Hepatocyte (in vitro differentiated cells): ENCODE measurements at regions not wholly inside any gene's neighbourhood (a gene's known extent, or its start where the extent isn't known, plus 50 kb on each side); places are given as distances from the start of the nearest gene placed in this dataset.

Experiments
- DNase-seq: peaks from one replicate; pipeline ENCODE4 v3.0.0-alpha.2; 2016; ENCODE audit warnings: low spot score
- H2AFZ ChIP-seq: fragments of 200-600 bp; sonication (generic); 2 replicates; pipeline ENCODE4 v1.6.0; 2016; ENCODE audit warnings: antibody characterized with exemption, mild to moderate bottlenecking
- H3K27ac ChIP-seq: fragments of 200-600 bp; sonication (generic); 2 replicates; pipeline ENCODE4 v1.5.1; 2016; ENCODE audit warnings: mild to moderate bottlenecking
- H3K27me3 ChIP-seq: fragments of 200-600 bp; sonication (generic); 2 replicates; pipeline ENCODE4 v1.6.1; 2016
- H3K36me3 ChIP-seq: fragments of 200-600 bp; sonication (generic); replicated peaks from 2 replicates; pipeline ENCODE4 v1.5.1; 2016; ENCODE audit warnings: low read depth; ENCODE audit not compliant: insufficient read depth
- H3K4me1 ChIP-seq: fragments of 200-600 bp; sonication (generic); 2 replicates; pipeline ENCODE4 v1.5.1; 2016; ENCODE audit warnings: mild to moderate bottlenecking, moderate library complexity; ENCODE audit not compliant: insufficient read depth
- H3K4me2 ChIP-seq: fragments of 200-600 bp; sonication (generic); 2 replicates; pipeline ENCODE4 v1.6.0; 2016
- H3K4me3 ChIP-seq: fragments of 200-600 bp; sonication (generic); 2 replicates; pipeline ENCODE4 v1.5.1; 2016; ENCODE audit warnings: mild to moderate bottlenecking
- H3K79me2 ChIP-seq: fragments of 200-600 bp; sonication (generic); 2 replicates; pipeline ENCODE4 v1.6.0; 2017; ENCODE audit warnings: mild to moderate bottlenecking
- H3K9me2 ChIP-seq: fragments of 200-600 bp; sonication (generic); replicated peaks from 2 replicates; pipeline ENCODE4 v1.6.0; 2017; ENCODE audit warnings: mild to moderate bottlenecking; ENCODE audit not compliant: insufficient read depth
- H3K9me3 ChIP-seq: fragments of 200-600 bp; sonication (generic); 2 replicates; pipeline ENCODE4 v1.5.1; 2016; ENCODE audit warnings: low read depth, mild to moderate bottlenecking
- H4K20me1 ChIP-seq: fragments of 200-600 bp; sonication (generic); 2 replicates; pipeline ENCODE4 v1.6.0; 2016; ENCODE audit warnings: mild to moderate bottlenecking; ENCODE audit not compliant: insufficient read depth, poor library complexity, severe bottlenecking
- CTCF ChIP-seq: fragments of 200-600 bp; sonication (generic); IDR thresholded peaks from 2 replicates; pipeline ENCODE4 v1.5.1; 2016; ENCODE audit warnings: antibody characterized with exemption, mild to moderate bottlenecking; ENCODE audit not compliant: poor library complexity
- EZH2 ChIP-seq: fragments of 200-600 bp; sonication (generic); IDR thresholded peaks from 2 replicates; pipeline ENCODE4 v1.6.1; 2016; ENCODE audit warnings: antibody characterized with exemption, mild to moderate bottlenecking, borderline replicate concordance
- EZH2phosphoT487 ChIP-seq: fragments of 200-600 bp; sonication (generic); IDR thresholded peaks from one replicate; pipeline ENCODE4 v1.6.1; 2018; ENCODE audit warnings: antibody characterized with exemption, mild to moderate bottlenecking, low read depth, moderate library complexity; ENCODE audit not compliant: unreplicated experiment, severe bottlenecking
- WGBS: methylation state at CpG from one replicate; pipeline ENCODE4 v1.1.6; 2016; ENCODE audit warnings: low lambda C conversion rate; ENCODE audit errors: missing lambda C conversion rate; 5-methylcytosine and 5-hydroxymethylcytosine counted together

DNA sequence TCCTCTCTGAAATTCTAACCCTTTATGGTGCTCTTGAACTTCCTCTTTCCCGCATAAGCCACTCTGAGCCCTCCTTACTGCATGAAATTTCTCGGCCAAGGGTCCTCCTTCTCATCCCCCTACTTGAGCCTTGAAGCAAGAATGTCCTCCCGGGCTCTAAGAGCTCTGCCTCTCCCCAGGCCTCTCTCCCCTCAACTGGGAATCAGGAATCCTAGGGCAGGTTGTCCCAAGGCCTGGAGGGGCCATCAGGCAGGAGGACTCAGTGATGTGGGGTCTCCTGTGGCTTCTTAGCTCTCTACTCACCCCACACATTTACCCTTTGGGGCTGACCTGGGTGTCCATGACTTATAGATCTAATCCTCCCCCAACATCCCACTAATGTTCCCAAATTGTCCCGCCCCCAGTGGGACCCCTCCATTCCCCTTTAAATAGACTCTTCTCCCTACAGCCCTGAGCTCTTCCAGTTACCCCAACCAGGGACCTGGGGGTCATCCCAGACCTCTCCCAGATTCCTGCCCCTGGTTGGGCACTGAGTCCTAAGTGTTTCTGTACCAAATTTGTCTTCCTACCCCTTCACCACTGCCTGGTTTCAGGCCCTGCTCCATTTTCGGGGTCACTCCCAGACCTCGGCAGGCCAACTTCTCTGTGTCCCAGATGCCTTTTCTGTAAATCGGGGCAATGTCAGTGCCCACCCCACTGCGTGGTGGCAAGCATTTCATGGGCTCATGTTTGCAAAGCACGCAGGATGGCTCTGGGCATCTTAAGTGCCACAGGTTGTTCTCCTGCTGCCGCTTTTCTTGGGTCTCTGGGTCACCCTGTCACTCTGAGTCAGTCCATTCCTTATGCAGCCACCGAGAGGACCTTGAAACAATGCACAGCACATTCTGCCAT is 171.2 kb downstream of the ASB1 start:
- Histone ChIP-seq H3K9me3 (no peaks in the 10 kb centered on the region), H3K27ac (peak overlapping the region; percentile 58), H3K9me2 (no peaks in the 10 kb centered on the region), H3K4me3 (no peak overlapping the region), H3K36me3 (no peaks in the 10 kb centered on the region), H3K27me3 (no peaks in the 10 kb centered on the region), H3K4me1 (peaks cover 18% of the 10 kb centered on the region), H4K20me1 (no peaks in the 10 kb centered on the region), H3K79me2 (no peaks in the 10 kb centered on the region), H3K4me2 (peak overlapping the region; percentile 23), H2AFZ (no peak overlapping the region)
- WGBS: 84% methylated on average over 11 of the region's 11 CpGs
- no peak for DNase-seq
- TF ChIP-seq EZH2: no peak
- no peak for TF ChIP-seq CTCF
- TF ChIP-seq EZH2phosphoT487: no peak

DNA sequence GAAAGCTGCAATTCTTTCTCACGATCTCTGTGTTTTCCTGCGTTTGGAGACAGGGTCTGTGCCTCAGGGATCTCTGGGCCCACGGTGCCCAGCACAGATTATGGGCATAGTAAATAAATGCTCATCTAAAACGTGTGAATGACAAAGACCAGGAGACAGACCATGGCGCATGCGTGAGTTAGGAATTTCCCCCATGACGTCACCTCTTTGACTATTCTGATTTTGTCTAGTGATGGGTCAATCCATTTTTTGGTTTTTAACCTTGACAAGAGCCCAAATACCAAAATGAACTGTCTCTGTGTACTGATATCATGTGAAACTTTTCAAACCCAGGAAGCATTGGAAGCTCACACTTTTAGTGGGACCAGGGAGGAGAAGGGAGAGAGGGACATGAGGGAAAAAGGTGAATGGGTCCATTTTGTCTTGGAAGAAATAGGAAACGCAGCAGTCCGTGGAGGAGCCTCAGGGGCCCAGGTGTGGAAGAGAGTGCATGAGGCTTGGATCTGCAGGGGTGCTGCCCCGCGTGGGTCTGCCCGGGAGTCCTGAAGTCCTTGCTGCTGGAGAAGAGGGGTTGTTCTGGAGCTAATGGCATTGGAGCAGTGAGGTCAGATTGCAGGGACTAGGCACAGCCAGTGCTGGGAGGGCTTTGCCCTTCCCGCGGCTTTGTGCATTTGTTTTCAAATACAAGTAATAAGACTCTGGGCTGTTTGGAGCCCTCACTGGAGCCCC is 172.2 kb downstream of the ASB1 start:
- Histone ChIP-seq H3K4me3 (no peak overlapping the region), H3K27ac (no peak overlapping the region), H2AFZ (no peak overlapping the region), H3K9me3 (peaks cover 3% of the 10 kb centered on the region), H3K36me3 (no peaks in the 10 kb centered on the region), H4K20me1 (no peaks in the 10 kb centered on the region), H3K79me2 (no peaks in the 10 kb centered on the region), H3K9me2 (no peaks in the 10 kb centered on the region), H3K27me3 (no peaks in the 10 kb centered on the region), H3K4me1 (peaks cover 19% of the 10 kb centered on the region), H3K4me2 (no peak overlapping the region)
- DNase-seq: no peak
- TF ChIP-seq EZH2: no peak
- no peak for TF ChIP-seq EZH2phosphoT487
- no peak for TF ChIP-seq CTCF
- 82% methylated on average over 14 of the region's 14 CpGs for WGBS

DNA sequence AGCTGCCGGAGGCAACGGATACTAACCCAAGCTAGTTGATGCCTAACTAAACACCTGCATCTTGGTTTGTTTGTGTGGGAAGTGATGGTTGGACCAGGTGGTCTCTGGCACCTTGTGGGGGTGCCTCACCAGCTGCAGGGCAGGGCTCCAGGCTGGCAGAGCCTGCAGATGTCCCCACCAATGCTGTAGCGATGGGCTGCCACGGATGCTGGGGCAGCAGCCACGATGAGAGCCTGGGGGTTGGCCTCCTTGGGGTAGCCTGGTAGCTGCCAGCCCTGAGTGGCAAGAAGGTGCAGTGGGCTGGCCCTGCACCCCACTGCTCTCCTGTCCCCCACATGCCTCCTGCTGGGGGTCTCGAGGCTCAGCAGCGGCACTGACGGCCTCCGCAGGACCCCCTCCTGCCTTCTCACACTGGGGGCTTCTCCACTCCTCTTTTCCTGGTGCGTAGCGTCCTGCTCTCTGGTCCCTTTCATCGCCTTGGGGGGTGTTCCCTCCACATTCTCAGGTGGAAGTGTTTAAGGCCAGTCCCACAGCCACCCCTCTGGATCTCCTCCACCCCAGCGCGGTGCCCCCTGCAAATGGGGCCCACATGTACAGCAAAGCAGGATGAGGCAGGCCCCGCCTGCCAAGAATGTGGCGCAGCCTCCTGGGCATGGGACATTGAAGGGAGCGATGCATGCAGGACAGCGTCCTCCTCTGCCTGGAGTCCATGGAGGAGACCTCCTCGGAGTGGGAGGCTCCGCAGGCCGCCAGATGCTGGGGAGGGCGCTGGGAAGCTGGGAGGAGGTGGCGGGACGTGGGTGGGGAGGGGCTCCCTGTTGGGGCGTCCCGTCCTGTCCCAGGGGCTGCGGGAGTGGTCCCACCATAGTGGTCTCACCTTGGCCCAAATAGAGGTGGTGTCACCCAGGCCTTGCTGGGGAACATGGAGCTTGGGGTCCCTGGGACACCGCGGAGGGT is 173.1 kb downstream of the ASB1 start:
- H3K4me2 ChIP-seq: no peak overlapping the region
- H3K79me2 ChIP-seq: no peaks in the 10 kb centered on the region
- H3K9me2 ChIP-seq: no peaks in the 10 kb centered on the region
- H3K27me3 ChIP-seq: no peaks in the 10 kb centered on the region
- no peaks in the 10 kb centered on the region for H3K36me3 ChIP-seq
- WGBS: 95% methylated on average over 21 of the region's 29 CpGs
- H3K9me3 ChIP-seq: peaks cover 9% of the 10 kb centered on the region
- no peak overlapping the region for H3K27ac ChIP-seq
- DNase-seq: no peak
- peaks cover 19% of the 10 kb centered on the region for H3K4me1 ChIP-seq
- H2AFZ ChIP-seq: no peak overlapping the region
- H3K4me3 ChIP-seq: no peak overlapping the region
- TF ChIP-seq CTCF (no peak), EZH2 (no peak), EZH2phosphoT487 (no peak)
- no peaks in the 10 kb centered on the region for H4K20me1 ChIP-seq
